Suprapubic skin (tissue), 4 donors: ENCODE measurements at regions not wholly inside any gene's neighbourhood (a gene's known extent, or its start where the extent isn't known, plus 50 kb on each side); places are given as distances from the start of the nearest gene placed in this dataset.

Experiments
- DNase-seq, 2 donors: peaks; one replicate each; pipeline ENCODE4 v3.0.0-alpha.2; 2019; ENCODE audit warnings: low spot score in 2 of 2
- H3K27ac ChIP-seq: fragments of 200-600 bp; sonication (generic); one replicate; pipeline ENCODE4 v1.5.1; 2019
- H3K27me3 ChIP-seq: fragments of 200-600 bp; sonication (generic); one replicate; pipeline ENCODE4 v1.5.1; 2019
- H3K36me3 ChIP-seq: fragments of 200-600 bp; sonication (generic); one replicate; pipeline ENCODE4 v1.5.1; 2019
- H3K4me1 ChIP-seq: fragments of 200-600 bp; sonication (generic); one replicate; pipeline ENCODE4 v1.5.1; 2019
- H3K4me3 ChIP-seq: fragments of 200-600 bp; sonication (generic); one replicate; pipeline ENCODE4 v1.5.1; 2019; ENCODE audit warnings: mild to moderate bottlenecking
- H3K9me3 ChIP-seq: fragments of 200-600 bp; sonication (generic); one replicate; pipeline ENCODE4 v1.5.1; 2019
- EP300 ChIP-seq: sonication (generic); formaldehyde crosslinking; IDR thresholded peaks from one replicate; pipeline ENCODE4 v1.6.1; 2017; ENCODE audit warnings: antibody characterized with exemption
- POLR2A ChIP-seq, 2 donors: fragments of 450-650 bp; IDR thresholded peaks; one replicate each; pipeline ENCODE4 v1.6.1; 2017; ENCODE audit warnings: antibody characterized with exemption in 2 of 2, mild to moderate bottlenecking in 2 of 2, moderate library complexity in 2 of 2
- POLR2AphosphoS5 ChIP-seq, 3 donors: sonication (generic); formaldehyde crosslinking; IDR thresholded peaks; one replicate each; pipeline ENCODE4 v1.6.1; 2017; ENCODE audit warnings: antibody characterized with exemption in 3 of 3
- WGBS: methylation state at CpG from one replicate; pipeline ENCODE4 v1.1.5; 2018; 5-methylcytosine and 5-hydroxymethylcytosine counted together
- TF ChIP-seq, protein P1 (sequence below), 2 donors: fragments of 200-600 bp in 1 of 2; fragments of 450-650 bp in 1 of 2; sonication (generic) in 1 of 2; IDR thresholded peaks; one replicate each; pipeline ENCODE4 v1.5.1; 2016 to 2019; ENCODE audit warnings: antibody characterized with exemption in 2 of 2, mild to moderate bottlenecking in 1 of 2, moderate library complexity in 1 of 2

- no peak for TF ChIP-seq POLR2A (IDR thresholded peaks at IDR 0.05)
- TF ChIP-seq POLR2AphosphoS5 (IDR thresholded peaks at IDR 0.05) = no peak
- TF ChIP-seq, protein P1, sequence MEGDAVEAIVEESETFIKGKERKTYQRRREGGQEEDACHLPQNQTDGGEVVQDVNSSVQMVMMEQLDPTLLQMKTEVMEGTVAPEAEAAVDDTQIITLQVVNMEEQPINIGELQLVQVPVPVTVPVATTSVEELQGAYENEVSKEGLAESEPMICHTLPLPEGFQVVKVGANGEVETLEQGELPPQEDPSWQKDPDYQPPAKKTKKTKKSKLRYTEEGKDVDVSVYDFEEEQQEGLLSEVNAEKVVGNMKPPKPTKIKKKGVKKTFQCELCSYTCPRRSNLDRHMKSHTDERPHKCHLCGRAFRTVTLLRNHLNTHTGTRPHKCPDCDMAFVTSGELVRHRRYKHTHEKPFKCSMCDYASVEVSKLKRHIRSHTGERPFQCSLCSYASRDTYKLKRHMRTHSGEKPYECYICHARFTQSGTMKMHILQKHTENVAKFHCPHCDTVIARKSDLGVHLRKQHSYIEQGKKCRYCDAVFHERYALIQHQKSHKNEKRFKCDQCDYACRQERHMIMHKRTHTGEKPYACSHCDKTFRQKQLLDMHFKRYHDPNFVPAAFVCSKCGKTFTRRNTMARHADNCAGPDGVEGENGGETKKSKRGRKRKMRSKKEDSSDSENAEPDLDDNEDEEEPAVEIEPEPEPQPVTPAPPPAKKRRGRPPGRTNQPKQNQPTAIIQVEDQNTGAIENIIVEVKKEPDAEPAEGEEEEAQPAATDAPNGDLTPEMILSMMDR (IDR thresholded peaks at IDR 0.05) = no peak
- no peak for TF ChIP-seq EP300
- Histone ChIP-seq H3K4me1 (no peaks in the 10 kb centered on the region), H3K4me3 (no peak overlapping the region), H3K27me3 (no peaks in the 10 kb centered on the region), H3K27ac (no peak overlapping the region), H3K9me3 (no peaks in the 10 kb centered on the region), H3K36me3 (no peaks in the 10 kb centered on the region)
- no peak for DNase-seq
- WGBS = 88% methylated on average over 2 of the region's 2 CpGs
Measured at GRCh38 chr5:87945286-87945650, 323.4 kb downstream of the TMEM161B start.

- Histone ChIP-seq H3K27me3 (no peaks in the 10 kb centered on the region), H3K4me3 (no peak overlapping the region), H3K27ac (no peak overlapping the region), H3K4me1 (no peaks in the 10 kb centered on the region), H3K36me3 (no peaks in the 10 kb centered on the region), H3K9me3 (no peaks in the 10 kb centered on the region)
- no peak for TF ChIP-seq POLR2A (IDR thresholded peaks at IDR 0.05)
- TF ChIP-seq POLR2AphosphoS5 (IDR thresholded peaks at IDR 0.05) = no peak
- TF ChIP-seq, protein P1 (IDR thresholded peaks at IDR 0.05) = no peak
- TF ChIP-seq EP300 = no peak
- 30% methylated on average over 9 of the region's 9 CpGs for WGBS
- peak in 1 of 2 donors; percentile 58 for DNase-seq
Measured at GRCh38 chr5:87944553-87945285, 323.9 kb downstream of the TMEM161B start.

DNA sequence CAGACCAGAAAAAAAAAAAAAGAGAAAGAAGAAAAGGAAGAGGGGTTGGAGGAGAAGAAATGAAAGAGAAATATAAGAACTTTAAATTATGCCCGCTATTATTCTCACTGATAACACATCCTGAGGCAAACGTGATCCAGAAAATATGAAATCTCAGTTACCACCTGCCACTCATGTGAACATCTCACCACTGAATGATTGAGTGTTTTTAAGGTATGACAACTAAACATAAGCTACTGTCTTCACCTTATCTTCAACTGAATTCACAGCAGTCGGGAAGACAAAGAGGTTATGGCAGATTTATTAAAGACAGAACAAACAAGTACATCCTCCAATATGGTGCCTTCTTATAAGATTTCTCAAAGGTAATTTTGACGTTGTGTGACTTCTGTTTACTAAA lies 327.9 kb downstream of the TMEM161B start:
- H3K4me3 ChIP-seq = no peak overlapping the region
- no peak for DNase-seq
- no peaks in the 10 kb centered on the region for H3K36me3 ChIP-seq
- 51% methylated on average over 4 of the region's 4 CpGs for WGBS
- no peak overlapping the region for H3K27ac ChIP-seq
- H3K27me3 ChIP-seq = no peaks in the 10 kb centered on the region
- TF ChIP-seq POLR2AphosphoS5 (IDR thresholded peaks at IDR 0.05) (no peak), EP300 (no peak), POLR2A (IDR thresholded peaks at IDR 0.05) (no peak)
- TF ChIP-seq, protein P1 (IDR thresholded peaks at IDR 0.05) = no peak
- no peaks in the 10 kb centered on the region for H3K9me3 ChIP-seq
- H3K4me1 ChIP-seq = no peaks in the 10 kb centered on the region

GRCh38 chr5:87936667-87937066 lies 332.0 kb downstream of the TMEM161B start:
- Histone ChIP-seq H3K4me1 (no peaks in the 10 kb centered on the region), H3K27ac (no peak overlapping the region), H3K4me3 (no peak overlapping the region), H3K27me3 (no peaks in the 10 kb centered on the region), H3K9me3 (peaks cover 3% of the 10 kb centered on the region), H3K36me3 (no peaks in the 10 kb centered on the region)
- TF ChIP-seq, protein P1 (IDR thresholded peaks at IDR 0.05) = no peak
- TF ChIP-seq POLR2AphosphoS5 (IDR thresholded peaks at IDR 0.05) = no peak
- no peak for TF ChIP-seq EP300
- no peak for TF ChIP-seq POLR2A (IDR thresholded peaks at IDR 0.05)
- no peak for DNase-seq

GRCh38 chr5:87924436-87924835 lies 344.2 kb downstream of the TMEM161B start:
- no peak overlapping the region for H3K4me3 ChIP-seq
- WGBS = 52% methylated on average over 7 of the region's 7 CpGs

More at GRCh38 chr5:87924436-87924835, 344.2 kb downstream of the TMEM161B start:
- no peak overlapping the region for H3K27ac ChIP-seq
- H3K9me3 ChIP-seq = no peaks in the 10 kb centered on the region
- no peak for TF ChIP-seq EP300
- no peak for TF ChIP-seq POLR2A (IDR thresholded peaks at IDR 0.05)
- TF ChIP-seq, protein P1 (IDR thresholded peaks at IDR 0.05) = no peak
- TF ChIP-seq POLR2AphosphoS5 (IDR thresholded peaks at IDR 0.05) = no peak
- H3K27me3 ChIP-seq = no peaks in the 10 kb centered on the region
- H3K4me1 ChIP-seq = no peaks in the 10 kb centered on the region
- no peak for DNase-seq
- no peaks in the 10 kb centered on the region for H3K36me3 ChIP-seq
